BLaER1 (cell line): ENCODE measurements at regions not wholly inside any gene's neighbourhood (a gene's known extent, or its start where the extent isn't known, plus 50 kb on each side); places are given as distances from the start of the nearest gene placed in this dataset.

Experiments used
- H3K27ac ChIP-seq: shearing (Covaris generic); formaldehyde crosslinking; 2 replicates; pipeline ENCODE4 v1.8.1; 2022
- H3K27me3 ChIP-seq: shearing (Covaris generic); formaldehyde crosslinking; 2 replicates; pipeline ENCODE4 v1.8.1; 2022
- H3K36me3 ChIP-seq: shearing (Covaris generic); formaldehyde crosslinking; 2 replicates; pipeline ENCODE4 v1.8.1; 2022
- H3K4me1 ChIP-seq: shearing (Covaris generic); formaldehyde crosslinking; 2 replicates; pipeline ENCODE4 v1.8.1; 2022
- H3K4me2 ChIP-seq: shearing (Covaris generic); formaldehyde crosslinking; 2 replicates; pipeline ENCODE4 v1.8.1; 2022
- H3K4me3 ChIP-seq: shearing (Covaris generic); formaldehyde crosslinking; 2 replicates; pipeline ENCODE4 v1.8.1; 2022
- H3K9ac ChIP-seq: shearing (Covaris generic); formaldehyde crosslinking; 2 replicates; pipeline ENCODE4 v1.8.1; 2022
- H3K9me3 ChIP-seq: shearing (Covaris generic); formaldehyde crosslinking; 2 replicates; pipeline ENCODE4 v1.8.1; 2022
- H4K20me1 ChIP-seq: shearing (Covaris generic); formaldehyde crosslinking; 2 replicates; pipeline ENCODE4 v1.8.1; 2022
- Cebpa-rat ChIP-seq: shearing (Covaris generic); IDR thresholded peaks from 2 replicates; pipeline ENCODE4 v1.8.1; 2022

DNA sequence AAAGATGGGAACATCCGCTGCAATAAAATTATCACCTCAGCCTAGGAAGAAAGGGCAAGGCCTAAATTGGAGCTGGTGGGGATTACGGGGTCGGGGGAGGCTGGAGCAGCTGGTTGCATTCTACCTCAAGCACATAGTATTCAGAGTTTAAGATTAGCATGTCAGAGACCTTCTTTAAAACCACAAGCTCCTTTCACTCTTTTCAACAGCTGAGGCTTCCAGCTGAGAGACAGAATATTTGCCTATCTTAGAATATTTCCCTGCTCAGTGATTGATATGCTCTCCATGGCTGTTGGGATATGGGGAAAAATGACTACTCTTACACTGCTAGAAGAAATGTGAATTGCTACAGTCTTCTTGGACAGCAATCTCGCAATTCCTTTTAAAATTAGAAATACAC, 248.6 kb downstream of the TBX15 start:
- no peaks in the 10 kb centered on the region for H3K4me1 ChIP-seq
- no peak overlapping the region for H3K9ac ChIP-seq
- H4K20me1 ChIP-seq: no peaks in the 10 kb centered on the region
- no peak overlapping the region for H3K4me3 ChIP-seq
- H3K27ac ChIP-seq: no peak overlapping the region
- no peak overlapping the region for H3K4me2 ChIP-seq
- H3K36me3 ChIP-seq: no peaks in the 10 kb centered on the region
- H3K9me3 ChIP-seq: no peaks in the 10 kb centered on the region
- H3K27me3 ChIP-seq: no peaks in the 10 kb centered on the region
- no peak for TF ChIP-seq Cebpa-rat

GRCh38 chr1:118736322-118736721, 251.8 kb downstream of the TBX15 start:
- H3K4me3 ChIP-seq: no peak overlapping the region
- no peaks in the 10 kb centered on the region for H4K20me1 ChIP-seq
- H3K27ac ChIP-seq: no peak overlapping the region
- H3K36me3 ChIP-seq: no peaks in the 10 kb centered on the region
- H3K9me3 ChIP-seq: no peaks in the 10 kb centered on the region
- H3K4me1 ChIP-seq: no peaks in the 10 kb centered on the region
- no peak for TF ChIP-seq Cebpa-rat
- H3K4me2 ChIP-seq: no peak overlapping the region
- H3K27me3 ChIP-seq: no peaks in the 10 kb centered on the region
- H3K9ac ChIP-seq: no peak overlapping the region

DNA sequence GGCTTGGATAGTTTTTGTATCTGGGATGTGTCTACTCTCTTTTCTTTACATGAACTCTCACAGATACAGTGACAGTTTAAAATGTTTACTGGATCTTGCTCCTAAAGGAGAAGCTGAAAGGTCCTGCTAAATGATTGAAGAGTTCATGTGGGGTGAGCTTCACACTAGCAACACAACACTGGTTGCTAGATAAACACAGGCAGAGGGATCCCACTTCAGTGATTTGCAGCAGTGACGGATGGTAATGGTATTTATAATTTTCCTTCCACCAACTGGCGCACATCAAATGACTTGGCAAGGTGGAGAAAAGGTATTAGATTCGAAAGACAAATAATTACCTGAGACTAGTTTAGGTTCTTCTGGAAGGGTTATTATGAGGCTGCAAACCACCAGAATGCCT, 270.2 kb downstream of the TBX15 start:
- H3K27me3 ChIP-seq: no peaks in the 10 kb centered on the region
- H3K9me3 ChIP-seq: no peaks in the 10 kb centered on the region
- no peak overlapping the region for H3K4me3 ChIP-seq
- H3K9ac ChIP-seq: no peak overlapping the region
- TF ChIP-seq Cebpa-rat: no peak
- no peaks in the 10 kb centered on the region for H3K4me1 ChIP-seq
- H3K36me3 ChIP-seq: no peaks in the 10 kb centered on the region
- no peaks in the 10 kb centered on the region for H4K20me1 ChIP-seq
- no peak overlapping the region for H3K4me2 ChIP-seq
- no peak overlapping the region for H3K27ac ChIP-seq

GRCh38 chr1:118716775-118717174, 271.4 kb downstream of the TBX15 start:
- Histone ChIP-seq H3K27ac (no peak overlapping the region), H3K36me3 (no peaks in the 10 kb centered on the region), H3K4me1 (no peaks in the 10 kb centered on the region), H3K9me3 (no peaks in the 10 kb centered on the region), H3K4me2 (no peak overlapping the region), H3K4me3 (no peak overlapping the region), H3K27me3 (no peaks in the 10 kb centered on the region), H4K20me1 (no peaks in the 10 kb centered on the region), H3K9ac (no peak overlapping the region)
- TF ChIP-seq Cebpa-rat: no peak

DNA sequence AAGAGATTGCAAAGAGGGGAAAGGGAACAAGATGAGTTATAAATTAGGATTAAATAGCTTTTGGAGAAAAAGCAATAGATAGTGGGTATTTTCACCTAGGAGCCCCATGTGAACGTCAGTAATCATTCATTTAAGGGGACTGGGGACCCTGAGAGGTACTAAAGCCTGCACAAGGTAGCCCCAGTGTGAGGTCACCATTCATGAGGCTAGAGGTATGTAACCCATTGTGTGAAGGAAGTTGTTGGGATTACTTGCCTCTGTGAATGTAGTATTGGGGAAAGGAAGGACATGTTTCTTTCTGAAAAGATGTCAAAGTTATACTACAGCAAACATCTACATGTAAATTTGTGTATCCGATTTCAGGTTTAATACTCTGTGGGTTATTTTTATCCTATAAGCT, 276.8 kb downstream of the TBX15 start:
- no peaks in the 10 kb centered on the region for H3K4me1 ChIP-seq
- H3K9ac ChIP-seq: no peak overlapping the region
- H4K20me1 ChIP-seq: no peaks in the 10 kb centered on the region
- TF ChIP-seq Cebpa-rat: no peak
- no peaks in the 10 kb centered on the region for H3K9me3 ChIP-seq
- H3K4me3 ChIP-seq: no peak overlapping the region
- H3K27ac ChIP-seq: no peak overlapping the region
- H3K36me3 ChIP-seq: no peaks in the 10 kb centered on the region
- H3K4me2 ChIP-seq: no peak overlapping the region
- H3K27me3 ChIP-seq: no peaks in the 10 kb centered on the region

DNA sequence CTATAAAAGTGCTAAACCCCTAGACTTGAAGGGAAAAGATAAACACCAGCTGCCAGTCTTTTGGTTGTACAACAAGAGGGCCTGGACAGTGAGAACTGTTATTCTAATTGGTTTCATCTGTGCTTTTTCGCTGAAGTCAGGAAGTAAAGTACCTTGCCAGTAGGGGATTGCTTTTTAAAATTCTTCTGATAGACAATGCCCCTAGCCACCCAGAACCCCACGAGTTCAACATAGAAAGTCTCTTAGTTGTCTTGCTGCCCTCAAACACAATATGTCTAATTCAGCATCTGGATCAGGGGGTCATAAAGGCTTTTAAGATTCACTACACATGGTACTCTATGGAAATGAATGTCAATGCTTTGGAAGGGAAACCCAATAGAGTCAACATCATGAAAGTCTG, 289.2 kb downstream of the TBX15 start:
- Histone ChIP-seq H3K36me3 (no peaks in the 10 kb centered on the region), H3K9ac (no peak overlapping the region), H3K9me3 (no peaks in the 10 kb centered on the region; the same call in 1 of the 2 replicates), H3K4me3 (no peak overlapping the region), H4K20me1 (no peaks in the 10 kb centered on the region), H3K4me2 (no peak overlapping the region), H3K27ac (no peak overlapping the region), H3K27me3 (no peaks in the 10 kb centered on the region), H3K4me1 (no peaks in the 10 kb centered on the region)
- TF ChIP-seq Cebpa-rat: no peak

GRCh38 chr1:118692143-118692542, 296.0 kb downstream of the TBX15 start:
- Histone ChIP-seq H3K27me3 (no peaks in the 10 kb centered on the region), H3K4me3 (no peak overlapping the region), H3K9ac (no peak overlapping the region), H3K27ac (no peak overlapping the region), H3K4me2 (no peak overlapping the region), H3K4me1 (no peaks in the 10 kb centered on the region), H3K9me3 (no peaks in the 10 kb centered on the region; the same call in 1 of the 2 replicates), H4K20me1 (no peaks in the 10 kb centered on the region), H3K36me3 (no peaks in the 10 kb centered on the region)
- no peak for TF ChIP-seq Cebpa-rat

DNA sequence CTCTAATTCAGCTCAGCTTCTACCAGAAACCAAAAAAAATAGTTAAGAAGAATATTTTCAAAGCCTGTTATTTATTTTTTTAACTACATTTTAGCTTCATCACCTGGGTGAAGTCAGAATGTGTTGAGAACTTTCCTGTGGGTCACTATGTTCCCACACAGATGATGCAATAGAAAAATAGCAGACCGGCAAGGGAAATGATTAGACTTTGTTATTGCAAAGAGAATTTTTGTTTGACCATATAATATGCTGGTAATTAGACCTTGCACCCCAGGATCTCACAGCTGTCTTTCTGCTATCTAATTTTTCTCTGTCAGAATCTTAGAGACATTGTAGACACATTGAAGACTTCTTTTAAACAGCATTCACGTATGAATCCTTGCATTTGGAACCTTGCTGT, 299.3 kb downstream of the TBX15 start:
- Histone ChIP-seq H3K4me3 (no peak overlapping the region), H3K9ac (no peak overlapping the region), H3K9me3 (no peaks in the 10 kb centered on the region), H4K20me1 (no peaks in the 10 kb centered on the region), H3K4me1 (no peaks in the 10 kb centered on the region), H3K36me3 (no peaks in the 10 kb centered on the region), H3K4me2 (no peak overlapping the region), H3K27ac (no peak overlapping the region), H3K27me3 (no peaks in the 10 kb centered on the region)
- TF ChIP-seq Cebpa-rat: no peak

DNA sequence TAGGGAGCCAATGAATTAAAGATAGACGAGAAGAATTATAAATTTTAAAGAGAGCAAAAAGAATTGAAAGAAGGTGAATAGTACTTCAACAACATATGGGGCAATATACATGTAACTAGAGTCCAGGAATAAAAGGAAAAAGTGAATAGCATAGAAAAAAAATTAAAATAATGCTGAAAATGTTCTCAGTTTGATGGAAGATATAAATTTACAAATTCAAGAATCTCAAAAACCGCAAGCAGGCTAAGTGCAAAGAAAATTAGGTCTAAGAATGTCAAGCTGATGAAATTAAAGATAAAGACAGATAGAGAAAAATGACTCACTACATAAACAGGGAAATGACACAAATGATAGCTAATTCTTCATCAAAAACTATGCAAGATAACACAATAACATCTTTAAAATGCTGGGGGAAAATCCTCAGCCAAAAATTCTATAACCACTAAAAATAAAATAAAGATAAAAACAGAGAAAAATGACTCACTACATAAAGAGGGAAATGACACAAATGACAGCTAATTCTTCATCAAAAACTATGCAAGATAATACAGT, 326.3 kb downstream of the TBX15 start:
- H3K27me3 ChIP-seq: no peaks in the 10 kb centered on the region
- H3K9ac ChIP-seq: no peak overlapping the region
- no peak overlapping the region for H3K4me2 ChIP-seq
- no peak overlapping the region for H3K4me3 ChIP-seq
- no peak for TF ChIP-seq Cebpa-rat
- H3K36me3 ChIP-seq: no peaks in the 10 kb centered on the region
- no peaks in the 10 kb centered on the region for H3K9me3 ChIP-seq
- no peak overlapping the region for H3K27ac ChIP-seq
- no peaks in the 10 kb centered on the region for H4K20me1 ChIP-seq
- no peaks in the 10 kb centered on the region for H3K4me1 ChIP-seq

GRCh38 chr1:118660769-118661168, 327.4 kb downstream of the TBX15 start:
- Histone ChIP-seq H3K36me3 (no peaks in the 10 kb centered on the region), H3K27me3 (no peaks in the 10 kb centered on the region)

GRCh38 chr1:118659646-118660045, 328.5 kb downstream of the TBX15 start:
- no peaks in the 10 kb centered on the region for H3K4me1 ChIP-seq
- no peaks in the 10 kb centered on the region for H3K27me3 ChIP-seq
- no peak overlapping the region for H3K9ac ChIP-seq
- no peaks in the 10 kb centered on the region for H3K36me3 ChIP-seq
- H3K4me3 ChIP-seq: no peak overlapping the region
- no peak overlapping the region for H3K4me2 ChIP-seq
- no peaks in the 10 kb centered on the region for H4K20me1 ChIP-seq
- H3K9me3 ChIP-seq: peaks cover 4% of the 10 kb centered on the region; the same call in 1 of the 2 replicates
- no peak for TF ChIP-seq Cebpa-rat
- H3K27ac ChIP-seq: no peak overlapping the region

More at GRCh38 chr1:118660769-118661168, 327.4 kb downstream of the TBX15 start:
- Histone ChIP-seq H3K4me1 (no peaks in the 10 kb centered on the region), H3K9ac (no peak overlapping the region), H3K4me3 (no peak overlapping the region), H3K9me3 (peaks cover 4% of the 10 kb centered on the region; the same call in 1 of the 2 replicates), H3K27ac (no peak overlapping the region), H3K4me2 (no peak overlapping the region), H4K20me1 (no peaks in the 10 kb centered on the region)
- no peak for TF ChIP-seq Cebpa-rat
